COR-L47 (cell line): ENCODE measurements at regions not wholly inside any gene's neighbourhood (a gene's known extent, or its start where the extent isn't known, plus 50 kb on each side); places are given as distances from the start of the nearest gene placed in this dataset.

Experiments used
- DNase-seq: peaks from one replicate; lab custom pipeline; 2025; lab: John Stamatoyannopoulos, UW

DNA sequence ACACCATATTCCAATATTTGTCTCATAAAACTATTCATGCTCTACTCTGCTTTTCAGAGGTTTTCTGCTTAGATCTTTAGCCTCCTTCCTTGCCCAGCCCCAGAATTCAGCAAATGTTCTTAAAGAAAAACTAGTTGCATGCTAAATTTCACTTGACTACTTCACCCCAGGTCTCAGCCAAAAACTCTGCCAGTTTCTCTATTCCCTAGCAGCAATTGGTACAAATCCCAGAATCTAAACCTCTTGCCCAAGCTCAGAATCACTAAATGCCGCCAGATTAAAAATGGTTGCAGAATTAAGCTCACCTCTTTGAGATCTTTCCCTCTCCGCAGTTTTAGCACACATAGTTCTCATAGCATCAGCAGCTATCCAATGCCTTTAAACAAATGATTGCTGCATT is 331.2 kb upstream of the SMARCA2 start:
- no peak for DNase-seq

DNA sequence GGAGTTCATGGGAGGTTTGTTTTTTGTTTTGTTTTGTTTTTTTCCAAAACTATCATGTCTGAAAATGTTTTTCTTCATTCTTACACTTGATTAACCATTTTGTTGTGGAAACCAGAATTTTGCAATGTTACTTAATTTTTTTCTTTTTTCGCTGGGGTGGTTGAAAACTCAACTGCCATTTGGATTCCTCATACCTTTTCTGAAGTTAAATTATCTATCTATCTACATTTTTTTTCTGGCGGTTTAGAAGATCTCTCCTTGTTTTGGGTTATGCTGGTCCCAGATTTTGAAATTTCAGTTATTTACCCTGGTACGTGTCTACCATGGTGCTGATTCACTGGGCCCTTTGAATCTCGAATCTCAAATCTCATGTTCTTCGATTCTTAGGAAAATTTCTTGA is 316.2 kb upstream of the SMARCA2 start:
- DNase-seq, result no peak

DNA sequence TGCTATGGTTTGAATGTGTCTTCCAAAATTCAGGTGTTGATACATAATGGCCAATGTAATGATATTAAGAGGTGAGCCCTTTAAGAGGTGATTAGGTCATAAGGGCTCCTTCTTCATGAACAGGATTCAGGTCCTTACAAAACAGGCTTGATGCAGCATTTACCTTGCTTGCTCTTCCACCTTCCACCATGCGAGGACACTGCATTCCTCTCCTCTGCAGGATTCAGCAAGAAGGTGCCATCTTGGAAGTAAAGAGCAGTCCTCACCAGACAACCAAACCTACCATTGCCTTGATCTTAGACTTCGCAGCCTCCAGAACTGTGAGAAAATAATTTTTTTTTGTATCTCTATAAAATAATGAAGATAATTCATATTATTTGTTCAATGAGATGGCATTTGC is 314.0 kb upstream of the SMARCA2 start:
- DNase-seq, result no peak

DNA sequence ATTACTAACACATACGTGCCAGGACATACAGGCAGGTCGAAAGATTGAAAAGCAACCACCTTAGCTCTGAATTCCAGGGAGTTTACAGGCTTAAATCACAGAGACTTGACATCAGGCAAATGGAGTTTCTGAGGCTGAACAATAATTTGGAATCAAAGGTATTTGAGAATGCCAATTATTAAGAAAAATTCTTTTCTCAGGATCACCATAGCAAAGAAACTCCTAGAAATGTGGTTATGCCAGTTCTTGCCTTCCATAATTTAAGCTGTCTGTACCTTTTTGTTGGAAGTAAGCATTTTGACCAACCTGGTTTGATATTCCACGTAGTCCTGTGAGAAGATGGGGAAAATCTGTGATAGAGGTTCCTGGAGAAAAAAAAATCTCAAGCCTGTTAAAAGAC is 312.4 kb upstream of the SMARCA2 start:
- DNase-seq, result no peak

DNA sequence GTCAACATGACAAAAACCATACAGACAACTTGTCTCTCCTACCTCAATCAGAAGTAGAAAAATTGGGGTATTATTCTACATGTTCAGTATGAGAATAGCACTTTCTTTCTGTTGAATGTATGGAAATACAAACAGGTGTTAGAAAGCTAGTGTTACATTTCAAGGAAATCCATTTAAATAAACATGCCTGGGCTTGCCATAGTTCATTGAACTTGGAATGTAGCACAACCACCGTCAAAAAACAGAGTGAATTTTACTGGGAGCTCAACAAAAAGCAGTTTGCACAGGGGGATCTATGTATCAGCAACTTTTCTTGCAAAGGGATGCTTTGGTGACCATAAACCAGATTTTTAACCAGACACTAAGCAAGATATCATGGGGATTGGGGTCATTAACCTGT is 307.9 kb upstream of the SMARCA2 start:
- no peak for DNase-seq

DNA sequence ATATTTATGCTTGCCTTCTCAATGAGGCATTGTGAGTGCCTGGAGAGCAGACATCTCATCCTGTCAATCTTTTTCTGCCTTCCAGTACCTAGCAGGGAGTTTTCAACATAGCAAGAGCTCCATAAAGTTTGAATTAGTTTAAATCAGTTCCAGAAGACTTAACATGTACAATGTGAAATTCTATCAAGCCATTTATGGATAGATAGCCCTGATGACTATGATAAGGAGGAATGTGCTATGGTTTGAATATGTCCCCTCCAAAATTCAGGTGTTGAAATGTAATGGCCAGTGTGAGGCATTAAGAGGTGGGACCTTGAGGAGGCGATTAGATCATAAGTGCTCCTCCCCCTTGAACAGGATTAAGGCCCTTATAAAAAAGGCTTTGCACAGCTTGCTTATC is 306.9 kb upstream of the SMARCA2 start:
- no peak for DNase-seq

DNA sequence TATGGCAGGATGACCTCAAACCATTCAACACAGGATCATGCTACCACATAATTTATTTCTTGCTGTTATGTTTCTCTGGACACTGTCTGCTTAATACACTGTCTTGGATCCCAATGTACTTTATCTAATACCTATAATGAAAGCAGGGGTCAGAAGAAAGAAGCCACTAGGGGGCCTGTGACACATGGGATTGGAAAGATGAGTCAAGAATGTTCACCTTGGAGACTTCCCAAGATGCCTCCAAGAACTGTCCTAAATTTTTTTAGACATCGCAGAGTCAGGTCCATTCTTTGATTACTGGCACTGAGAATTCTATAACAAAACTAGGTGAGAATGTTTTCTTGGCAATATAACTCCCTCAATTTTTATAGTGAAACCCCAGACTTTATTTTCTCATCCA is 305.8 kb upstream of the SMARCA2 start:
- DNase-seq, result no peak

DNA sequence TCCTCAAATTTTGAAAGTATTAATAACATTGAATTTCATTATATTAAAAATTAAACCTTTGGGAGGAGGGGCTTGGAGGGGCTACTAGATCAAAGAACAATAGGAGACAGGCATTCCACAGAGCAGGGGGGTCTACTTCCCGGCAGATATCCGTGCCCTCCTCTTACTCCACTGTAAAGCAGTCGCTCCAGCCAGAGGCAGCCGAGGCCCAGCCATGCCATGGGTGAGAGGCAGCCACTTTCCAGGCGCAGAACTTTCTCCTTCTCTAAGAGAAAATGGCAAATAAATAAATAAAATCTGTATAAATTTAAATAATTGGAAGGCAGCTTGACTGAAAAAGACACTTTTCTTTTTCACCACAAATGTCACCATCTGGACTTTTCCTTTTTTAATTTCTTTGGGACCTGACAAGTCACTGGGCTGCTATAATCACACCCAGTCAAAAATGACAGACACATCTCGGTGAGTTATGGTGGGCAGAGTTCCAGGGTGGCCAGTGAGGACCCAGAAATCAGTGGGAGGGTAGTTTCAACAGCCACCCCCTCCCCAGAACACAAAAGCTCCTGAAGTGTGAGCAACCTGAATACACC is 302.2 kb upstream of the SMARCA2 start:
- no peak for DNase-seq

DNA sequence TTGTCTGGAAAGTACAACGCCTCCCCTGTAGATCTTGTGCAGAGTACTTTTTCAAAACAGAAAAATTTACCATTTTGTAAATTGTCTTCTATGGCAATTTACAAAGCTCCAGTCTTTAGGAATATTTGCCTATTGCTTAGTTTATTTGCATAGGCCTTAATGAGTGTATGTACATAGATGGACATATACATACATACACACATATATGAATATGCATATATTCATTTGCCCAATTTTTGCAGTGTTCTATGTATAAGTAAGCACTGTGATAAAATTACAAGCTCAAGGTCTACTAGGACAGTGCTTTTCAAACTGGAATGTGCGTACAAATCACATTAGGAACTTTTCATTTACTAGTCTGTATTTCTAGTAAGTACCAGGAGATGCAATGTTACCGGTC is 301.3 kb upstream of the SMARCA2 start:
- DNase-seq, result no peak

DNA sequence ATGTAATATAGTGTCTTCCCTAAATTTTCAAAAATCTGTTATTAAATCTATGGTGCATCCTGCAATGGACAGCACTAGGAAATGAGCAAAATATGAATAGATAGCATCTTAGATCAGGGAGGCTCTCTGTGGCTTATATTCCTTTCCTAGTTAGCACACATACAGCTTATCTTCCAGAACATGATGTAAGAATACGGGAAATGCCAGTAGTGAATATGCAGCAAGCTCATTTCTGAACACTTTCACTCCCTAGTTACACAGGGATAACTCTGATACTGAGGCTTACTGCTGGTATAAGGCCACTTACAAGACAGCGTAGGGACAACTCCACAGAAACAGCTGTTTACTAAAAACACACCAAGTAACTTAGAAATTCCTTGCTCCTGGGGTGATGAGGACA is 297.3 kb upstream of the SMARCA2 start:
- no peak for DNase-seq

DNA sequence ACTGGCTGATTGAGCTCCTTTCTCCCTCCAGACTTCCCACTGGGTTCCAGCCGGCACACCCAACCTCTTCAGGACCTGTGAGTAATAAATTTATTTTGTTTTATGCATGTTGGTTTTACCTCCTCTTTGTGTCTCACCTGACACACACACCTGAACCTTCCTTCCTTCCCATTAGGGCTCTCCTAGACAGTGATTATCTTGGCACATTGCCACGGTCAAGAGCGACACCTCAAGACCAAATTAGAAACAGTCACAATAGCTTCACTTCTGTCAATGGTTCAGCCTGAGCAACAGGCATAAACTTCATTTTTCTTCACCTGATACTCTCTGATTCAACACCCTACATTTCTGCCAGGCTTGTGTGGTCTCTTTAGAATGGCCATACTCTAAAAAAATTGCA is 296.3 kb upstream of the SMARCA2 start:
- DNase-seq, result peak; percentile 17

DNA sequence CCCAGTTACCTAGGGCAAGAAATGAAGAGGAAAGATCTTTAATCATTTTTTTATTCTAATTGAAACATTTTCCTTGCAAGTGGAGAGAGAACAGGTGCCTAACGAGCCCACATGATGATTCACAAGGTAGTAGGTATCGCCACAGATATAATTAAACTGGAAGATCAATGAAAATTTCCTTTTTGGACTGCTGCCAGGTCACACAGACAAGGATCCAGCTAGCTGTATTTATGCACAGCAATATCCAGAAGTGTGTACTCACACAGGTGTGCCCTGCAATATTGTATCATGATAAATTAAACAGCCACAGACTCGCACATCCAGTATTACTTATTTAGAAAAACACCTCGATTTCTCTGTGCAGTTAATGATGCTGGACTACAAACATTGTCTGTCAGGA is 294.0 kb upstream of the SMARCA2 start:
- no peak for DNase-seq

DNA sequence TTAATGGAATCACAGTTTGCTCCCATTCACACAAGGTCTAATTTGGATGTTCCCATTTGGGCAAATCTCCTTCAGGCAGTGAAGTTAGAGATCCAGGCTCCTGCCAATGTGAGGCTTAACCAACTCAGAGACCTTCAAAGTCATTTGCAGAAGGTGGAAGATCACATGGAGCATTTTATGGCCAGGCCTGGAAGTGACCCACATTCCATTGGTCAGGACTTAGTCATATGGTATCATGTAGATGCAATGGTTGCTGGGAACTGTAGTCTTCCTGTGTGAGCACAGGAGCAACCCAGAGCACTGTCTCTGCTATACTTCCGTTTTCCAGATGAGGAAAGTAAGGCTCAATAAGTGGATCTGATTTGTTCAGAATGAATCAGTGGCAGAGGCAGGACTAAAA is 292.7 kb upstream of the SMARCA2 start:
- no peak for DNase-seq

DNA sequence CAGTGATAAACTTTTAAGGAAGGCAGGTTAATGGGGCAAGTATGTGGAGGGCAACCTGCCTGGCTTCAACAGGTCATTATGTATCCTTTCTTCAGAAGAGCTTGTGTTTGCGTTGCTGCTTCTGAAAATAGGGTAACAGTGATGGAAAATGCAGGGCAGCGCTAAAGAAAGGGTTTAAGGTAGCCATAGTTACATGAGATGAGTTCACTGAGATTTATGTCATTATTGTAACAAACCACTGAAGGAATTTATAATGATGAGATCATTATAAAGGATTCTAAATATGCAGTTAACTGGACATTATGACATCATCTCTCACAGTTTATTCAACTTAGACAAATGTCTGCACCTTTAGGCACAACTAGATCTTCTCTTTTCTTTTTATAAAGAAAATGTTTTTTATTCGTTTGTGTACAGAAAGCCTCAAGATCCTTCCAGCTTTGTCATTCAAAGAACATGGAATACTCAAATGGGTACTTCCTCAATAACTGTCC is 291.6 kb upstream of the SMARCA2 start:
- DNase-seq, result no peak

DNA sequence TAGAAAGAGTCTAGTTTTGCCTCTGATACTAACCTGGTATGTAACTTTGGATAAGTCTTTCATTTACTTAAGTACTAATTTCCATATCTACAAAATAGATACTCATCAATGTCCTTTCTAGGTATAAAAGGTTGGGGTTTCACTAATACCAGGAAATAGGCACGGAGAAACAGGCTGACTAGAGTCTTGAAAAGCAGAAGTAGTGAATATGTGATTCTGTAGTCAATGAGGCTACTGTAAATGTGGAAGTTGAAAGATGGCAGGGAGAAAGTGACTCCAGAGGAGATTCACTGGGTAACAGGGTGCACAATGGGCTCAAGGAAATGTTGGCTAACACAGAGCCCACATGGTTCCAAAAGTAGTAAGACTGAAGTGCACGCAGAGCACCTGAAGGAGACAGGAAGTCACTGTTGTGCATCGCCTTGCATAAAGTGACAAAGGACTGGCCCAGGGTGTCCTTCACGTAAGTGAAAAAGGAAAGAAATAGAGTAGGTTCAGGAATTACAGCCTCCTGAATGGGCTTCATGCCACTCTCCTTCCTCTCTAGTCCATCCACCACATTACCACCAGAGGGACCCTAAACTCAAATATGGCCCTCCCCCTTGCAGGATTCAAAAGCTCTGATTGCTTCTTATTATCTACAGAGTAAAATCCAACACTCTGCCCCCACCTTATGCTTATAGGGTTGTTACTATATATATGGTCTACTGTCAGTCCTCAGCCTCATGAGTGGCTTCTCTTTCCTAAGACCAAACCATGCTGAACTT is 288.0 kb upstream of the SMARCA2 start:
- no peak for DNase-seq

DNA sequence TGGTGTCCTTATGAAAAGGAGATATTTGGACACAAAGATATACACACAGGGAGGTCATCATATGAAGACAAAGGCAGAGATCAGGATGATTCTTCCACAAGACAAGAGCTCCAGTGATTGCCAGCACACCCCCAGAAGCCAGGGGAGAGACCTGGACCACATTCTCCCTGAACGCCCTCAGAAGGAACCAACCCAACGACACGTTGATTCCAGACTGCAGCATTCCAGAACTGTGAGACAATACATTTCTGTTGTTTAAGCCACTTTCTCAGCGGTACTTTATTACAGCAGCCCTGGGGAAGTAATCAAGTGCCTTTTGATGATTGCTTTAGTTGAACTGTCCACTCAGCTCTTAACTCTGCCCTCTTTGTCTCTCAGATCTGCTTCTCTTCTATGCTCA is 285.5 kb upstream of the SMARCA2 start:
- DNase-seq, result no peak

DNA sequence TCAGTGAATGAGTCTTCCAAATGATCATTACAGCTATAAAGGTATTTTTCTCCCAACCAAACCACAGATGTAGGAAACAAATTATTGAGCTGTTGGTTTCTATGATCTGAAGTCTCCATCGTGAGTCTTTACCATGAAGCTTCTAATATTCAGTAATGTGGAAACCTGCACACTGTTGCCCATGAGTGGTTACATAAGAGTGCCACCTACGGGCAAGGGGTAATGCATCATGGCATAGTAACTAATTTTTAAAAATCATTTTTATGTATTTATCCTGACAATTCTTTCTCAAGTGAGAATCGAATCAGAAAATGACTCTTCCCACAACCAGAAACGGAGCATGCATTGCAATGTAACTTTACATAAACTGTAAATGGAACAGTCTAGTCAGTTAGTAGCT is 282.5 kb upstream of the SMARCA2 start:
- DNase-seq, result no peak

DNA sequence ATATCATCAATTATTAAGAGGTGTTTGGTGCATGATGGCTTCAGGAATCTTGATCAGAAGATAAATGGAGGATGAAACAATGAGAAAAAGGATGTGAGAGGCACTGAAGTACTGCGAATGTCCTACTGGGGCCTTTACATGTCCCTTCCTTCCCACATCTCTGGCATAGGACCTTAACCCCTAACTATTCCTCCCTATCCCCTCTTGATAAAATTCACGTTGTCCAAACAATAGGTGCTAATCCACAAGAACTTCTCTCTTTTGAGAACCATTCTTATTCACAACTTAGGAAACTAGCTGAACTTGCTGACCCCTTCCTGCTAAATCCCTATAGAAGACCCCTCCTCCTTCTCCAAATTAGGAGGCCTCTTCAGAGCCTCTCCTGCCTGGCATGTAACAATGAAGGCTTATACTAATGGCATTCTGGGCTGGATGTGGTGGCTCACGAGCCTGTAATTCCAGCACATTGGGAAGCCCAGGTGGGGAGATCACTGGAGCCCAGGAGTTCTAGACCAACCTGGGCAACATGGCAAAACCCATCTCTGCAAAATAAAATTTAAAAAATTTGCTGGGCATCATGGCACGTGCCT is 276.5 kb upstream of the SMARCA2 start:
- DNase-seq, result no peak

DNA sequence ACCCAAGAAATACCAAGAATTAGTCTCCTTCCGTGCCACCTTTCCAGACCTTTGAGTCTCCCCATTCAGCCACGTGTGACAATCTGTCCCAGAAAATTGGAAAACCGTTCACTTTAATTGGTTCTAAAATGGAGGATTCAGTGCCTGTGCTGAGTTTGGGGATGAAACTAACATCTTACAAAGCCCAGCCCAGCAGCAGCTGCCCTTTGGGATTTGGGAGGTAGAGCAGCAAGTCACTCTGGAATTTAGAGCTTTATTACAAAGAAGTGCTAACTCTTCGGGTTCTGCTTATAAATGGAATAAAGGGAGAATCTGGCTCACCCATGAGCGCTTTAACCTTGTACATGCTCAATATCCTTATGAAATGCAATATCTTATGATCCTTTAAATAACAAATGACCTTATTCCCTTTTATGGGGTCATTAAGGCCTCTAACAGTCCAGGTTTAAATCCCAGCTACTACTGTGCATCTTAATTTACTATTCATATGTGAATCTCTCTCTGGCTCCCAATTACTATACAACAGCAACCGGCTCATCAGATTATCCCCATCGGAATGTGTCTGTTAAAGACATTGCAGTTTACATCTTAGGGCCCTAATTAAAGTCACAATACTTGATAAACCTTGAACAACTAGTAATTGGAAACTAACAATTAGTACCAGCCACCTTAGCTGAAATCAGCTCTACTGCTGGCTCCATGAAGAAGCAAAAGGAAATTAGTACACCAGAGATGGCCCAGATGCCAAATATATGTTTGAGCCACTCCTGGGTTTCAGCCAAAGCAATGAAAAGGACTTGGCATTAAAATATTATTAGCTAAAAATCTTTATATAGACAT is 271.8 kb upstream of the SMARCA2 start:
- no peak for DNase-seq

DNA sequence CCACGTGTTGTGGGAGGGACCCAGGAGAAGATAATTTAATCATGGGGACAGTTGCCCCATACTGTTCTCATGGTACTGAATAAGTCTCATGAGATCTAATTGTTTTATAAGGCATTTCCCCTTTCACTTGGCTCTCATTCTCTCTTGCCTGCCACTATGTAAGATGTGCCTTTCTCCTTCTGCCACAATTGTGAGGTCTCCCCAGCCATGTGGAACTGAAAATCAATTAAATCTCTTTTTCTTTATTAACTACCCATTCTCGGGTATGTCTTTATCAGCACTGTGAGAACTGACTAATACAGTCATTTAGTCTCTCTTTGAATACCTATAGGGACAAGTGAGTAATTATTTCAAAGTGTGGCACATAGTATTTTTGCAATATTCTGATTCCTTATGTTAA is 269.2 kb upstream of the SMARCA2 start:
- no peak for DNase-seq

DNA sequence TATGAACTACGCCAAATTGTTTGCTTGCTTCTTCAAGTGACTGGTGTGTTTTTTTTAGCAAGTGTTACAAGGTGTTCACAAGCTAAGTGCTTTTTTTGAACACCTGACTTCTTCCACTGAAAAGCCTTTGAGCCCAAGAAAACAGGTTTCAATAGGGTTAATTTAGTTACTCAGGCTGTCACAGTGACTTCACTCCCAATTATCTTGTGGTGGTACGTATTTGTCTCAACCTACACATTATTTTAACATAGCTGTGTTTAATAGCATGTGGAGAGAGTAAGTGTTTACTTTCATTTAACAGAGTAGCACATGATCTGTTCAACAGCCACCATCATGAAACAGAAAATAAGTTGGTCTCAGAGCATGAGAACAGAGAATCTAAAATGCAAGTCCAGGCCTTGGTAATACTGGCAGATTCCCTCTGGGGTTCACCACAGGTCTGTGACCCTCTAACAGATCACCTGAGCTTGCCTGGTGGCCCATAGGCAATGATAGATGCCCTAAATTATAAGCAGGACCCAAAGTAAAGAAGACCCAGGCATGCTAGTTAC is 267.7 kb upstream of the SMARCA2 start:
- no peak for DNase-seq

DNA sequence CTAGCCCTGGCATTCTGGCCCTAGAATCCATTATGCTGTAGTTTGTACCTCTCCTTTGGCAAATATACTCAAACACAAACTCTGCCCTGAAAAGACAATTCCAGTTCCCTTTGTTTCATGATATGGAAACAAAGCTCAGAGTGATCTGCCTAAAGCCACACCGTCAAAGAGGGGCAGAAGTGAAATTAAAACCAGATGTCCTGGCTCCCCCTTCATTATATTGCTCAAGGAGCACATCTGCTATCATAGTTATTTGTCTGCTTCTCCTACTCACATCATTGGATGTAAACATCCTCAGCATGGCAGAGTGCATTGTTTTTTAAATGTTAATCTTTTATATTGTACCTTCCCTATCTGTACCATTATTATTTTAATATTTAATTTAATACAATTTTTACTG is 266.7 kb upstream of the SMARCA2 start:
- no peak for DNase-seq
